Body of pancreas (tissue), 4 donors: ENCODE measurements at regions not wholly inside any gene's neighbourhood (a gene's known extent, or its start where the extent isn't known, plus 50 kb on each side); places are given as distances from the start of the nearest gene placed in this dataset.
A peak's percentile ranks its signal among the peaks of the same experiment; 100 is the strongest.

Source experiments
- ATAC-seq: fragments of 150-250 bp; one replicate; pipeline ENCODE4 v1.9.1; 2016
- DNase-seq, 4 donors: peaks; one replicate each; pipeline ENCODE4 v3.0.0-alpha.2; 2019
- H3K27ac ChIP-seq, 4 donors: fragments of 200-600 bp; sonication (generic); 1 replicate in 3 of 4; 2 replicates in 1 of 4; pipeline versions ENCODE4 v1.5.1 to v1.6.1; 2016 to 2019; ENCODE audit warnings: mild to moderate bottlenecking in 1 of 4, mixed read lengths in 1 of 4, moderate library complexity in 1 of 4
- H3K27me3 ChIP-seq, 2 donors: fragments of 200-600 bp; sonication (generic); one replicate each; pipeline ENCODE4 v1.6.0; 2016; ENCODE audit warnings: mild to moderate bottlenecking in 1 of 2
- H3K36me3 ChIP-seq, 2 donors: fragments of 200-600 bp; sonication (generic); replicated peaks in 1 of 2; 2 replicates each; pipeline ENCODE4 v1.5.1; 2016; ENCODE audit warnings: low read depth in 2 of 2; ENCODE audit not compliant: insufficient read depth in 1 of 2
- H3K4me1 ChIP-seq: fragments of 200-600 bp; sonication (generic); one replicate; pipeline ENCODE4 v1.6.0; 2016
- H3K4me3 ChIP-seq, 2 donors: fragments of 200-600 bp; sonication (generic); 1 replicate in 1 of 2; 2 replicates in 1 of 2; pipeline ENCODE4 v1.5.1; 2016 to 2019
- H3K9me3 ChIP-seq, 3 donors: fragments of 200-600 bp; sonication (generic); 1 replicate in 2 of 3; 2 replicates in 1 of 3; pipeline ENCODE4 v1.5.1; 2016
- POLR2A ChIP-seq, 3 donors: fragments of 450-650 bp; IDR thresholded peaks; one replicate each; pipeline ENCODE4 v1.6.1; 2016; ENCODE audit warnings: antibody characterized with exemption in 3 of 3, mild to moderate bottlenecking in 2 of 3
- WGBS, 2 donors: methylation state at CpG; one replicate each; pipeline ENCODE4 v1.1.5; 2017; 5-methylcytosine and 5-hydroxymethylcytosine counted together
- intact Hi-C: fragments of 100-400 bp; cut with DNase I; formaldehyde crosslinking; loops from one replicate; pipeline ENCODE4 v1.15.1; 2023
- TF ChIP-seq, protein P1 (sequence below), 7 experiments: fragments of 450-650 bp in 4 of 7; fragments of 200-600 bp in 3 of 7; sonication (generic) in 3 of 7; IDR thresholded peaks; one replicate each; pipeline ENCODE4 v1.5.1; 2016 to 2019; ENCODE audit warnings: antibody characterized with exemption in 7 of 7

DNA sequence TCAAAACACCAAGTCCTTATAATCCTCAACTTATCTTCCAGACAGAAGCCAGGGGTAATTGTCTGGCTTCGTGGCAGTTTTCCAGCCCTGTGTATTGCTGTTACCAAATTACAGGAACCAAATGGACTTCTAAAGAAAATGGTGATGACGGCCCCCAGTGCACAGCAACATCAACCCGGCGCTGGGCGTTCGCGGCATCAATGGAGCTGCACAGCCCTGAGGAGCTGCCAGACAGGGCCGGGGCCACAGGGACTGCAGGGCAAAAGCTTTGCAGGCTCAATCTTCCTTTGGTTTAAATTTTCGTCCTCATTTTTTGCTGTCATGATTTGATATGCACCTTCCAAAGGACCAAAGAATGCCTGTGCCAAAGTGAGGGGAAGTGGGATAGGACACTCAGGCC is 292.5 kb downstream of the BRD1 start:
- Histone ChIP-seq H3K27ac (no peak overlapping the region), H3K9me3 (no peaks in the 10 kb centered on the region), H3K4me1 (no peaks in the 10 kb centered on the region), H3K36me3 (no peaks in the 10 kb centered on the region), H3K27me3 (no peaks in the 10 kb centered on the region), H3K4me3 (no peak overlapping the region)
- TF ChIP-seq, protein P1, sequence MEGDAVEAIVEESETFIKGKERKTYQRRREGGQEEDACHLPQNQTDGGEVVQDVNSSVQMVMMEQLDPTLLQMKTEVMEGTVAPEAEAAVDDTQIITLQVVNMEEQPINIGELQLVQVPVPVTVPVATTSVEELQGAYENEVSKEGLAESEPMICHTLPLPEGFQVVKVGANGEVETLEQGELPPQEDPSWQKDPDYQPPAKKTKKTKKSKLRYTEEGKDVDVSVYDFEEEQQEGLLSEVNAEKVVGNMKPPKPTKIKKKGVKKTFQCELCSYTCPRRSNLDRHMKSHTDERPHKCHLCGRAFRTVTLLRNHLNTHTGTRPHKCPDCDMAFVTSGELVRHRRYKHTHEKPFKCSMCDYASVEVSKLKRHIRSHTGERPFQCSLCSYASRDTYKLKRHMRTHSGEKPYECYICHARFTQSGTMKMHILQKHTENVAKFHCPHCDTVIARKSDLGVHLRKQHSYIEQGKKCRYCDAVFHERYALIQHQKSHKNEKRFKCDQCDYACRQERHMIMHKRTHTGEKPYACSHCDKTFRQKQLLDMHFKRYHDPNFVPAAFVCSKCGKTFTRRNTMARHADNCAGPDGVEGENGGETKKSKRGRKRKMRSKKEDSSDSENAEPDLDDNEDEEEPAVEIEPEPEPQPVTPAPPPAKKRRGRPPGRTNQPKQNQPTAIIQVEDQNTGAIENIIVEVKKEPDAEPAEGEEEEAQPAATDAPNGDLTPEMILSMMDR (IDR thresholded peaks at IDR 0.05) = no peak
- no peak for TF ChIP-seq POLR2A (IDR thresholded peaks at IDR 0.05)
- intact Hi-C loops = no loop called here
- WGBS, 2 donors = 72 to 78% methylated on average over 9 of the region's 9 CpGs
- no peak for ATAC-seq
- DNase-seq = peak in 1 of 4 donors; percentile 3

DNA sequence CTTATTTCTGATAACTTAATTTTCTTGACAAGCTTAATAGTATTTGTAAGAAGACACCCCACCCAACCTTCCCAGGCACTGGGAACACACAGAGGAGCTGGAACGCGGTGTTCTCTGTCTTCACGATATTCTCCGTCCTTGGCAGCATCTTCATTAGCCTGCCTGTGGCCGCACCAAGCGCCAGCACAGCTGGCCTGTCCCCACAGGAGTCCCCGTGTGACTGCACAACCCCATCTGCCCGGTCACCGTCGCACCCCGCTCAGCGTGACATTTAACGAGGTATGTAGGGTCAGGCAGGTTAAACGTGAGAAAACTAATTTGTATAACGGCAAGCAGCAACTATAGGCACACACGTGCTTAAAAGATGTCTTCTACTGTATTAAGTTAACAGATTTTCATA is 293.3 kb downstream of the BRD1 start:
- H3K27me3 ChIP-seq = no peaks in the 10 kb centered on the region
- no peaks in the 10 kb centered on the region for H3K36me3 ChIP-seq
- TF ChIP-seq, protein P1 (IDR thresholded peaks at IDR 0.05) = no peak
- no peak for TF ChIP-seq POLR2A (IDR thresholded peaks at IDR 0.05)
- no peaks in the 10 kb centered on the region for H3K9me3 ChIP-seq
- ATAC-seq (no peak), DNase-seq (peak in 2 of 4 donors; percentile 1)
- WGBS, 2 donors = 56 to 58% methylated on average over 16 of the region's 16 CpGs
- no peak overlapping the region for H3K27ac ChIP-seq
- H3K4me1 ChIP-seq = no peaks in the 10 kb centered on the region
- no peak overlapping the region for H3K4me3 ChIP-seq
- intact Hi-C loops = no loop called here

DNA sequence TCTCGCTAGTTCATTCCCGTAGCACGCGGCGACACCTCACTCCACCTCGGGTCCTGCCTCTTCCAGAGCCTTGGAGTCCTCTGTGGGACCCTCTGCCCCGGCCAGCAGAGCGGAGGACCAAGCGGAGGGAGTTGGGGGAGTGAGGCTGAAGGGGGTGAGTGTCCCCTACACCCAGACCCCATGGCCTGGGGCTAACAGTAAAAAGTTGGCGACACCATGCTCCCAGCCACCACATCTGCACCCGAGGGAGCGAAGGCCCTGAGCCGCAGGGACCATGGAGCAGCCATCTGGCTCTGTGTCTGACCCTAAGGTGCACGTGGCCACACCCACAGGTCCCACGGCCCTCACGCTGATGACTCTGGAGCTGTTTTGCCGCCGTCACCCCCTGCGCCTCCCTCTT is 293.8 kb downstream of the BRD1 start:
- H3K27me3 ChIP-seq = no peaks in the 10 kb centered on the region
- H3K27ac ChIP-seq = no peak overlapping the region
- WGBS, 2 donors = 70 to 81% methylated on average over 17 to 19 of the region's 19 CpGs
- H3K9me3 ChIP-seq = no peaks in the 10 kb centered on the region
- no peak for ATAC-seq
- H3K4me1 ChIP-seq = no peaks in the 10 kb centered on the region
- no peak overlapping the region for H3K4me3 ChIP-seq
- intact Hi-C loops = no loop called here
- H3K36me3 ChIP-seq = no peaks in the 10 kb centered on the region
- DNase-seq = peak in 2 of 4 donors; percentile 4
- TF ChIP-seq, protein P1 (IDR thresholded peaks at IDR 0.05) = no peak
- no peak for TF ChIP-seq POLR2A (IDR thresholded peaks at IDR 0.05)

DNA sequence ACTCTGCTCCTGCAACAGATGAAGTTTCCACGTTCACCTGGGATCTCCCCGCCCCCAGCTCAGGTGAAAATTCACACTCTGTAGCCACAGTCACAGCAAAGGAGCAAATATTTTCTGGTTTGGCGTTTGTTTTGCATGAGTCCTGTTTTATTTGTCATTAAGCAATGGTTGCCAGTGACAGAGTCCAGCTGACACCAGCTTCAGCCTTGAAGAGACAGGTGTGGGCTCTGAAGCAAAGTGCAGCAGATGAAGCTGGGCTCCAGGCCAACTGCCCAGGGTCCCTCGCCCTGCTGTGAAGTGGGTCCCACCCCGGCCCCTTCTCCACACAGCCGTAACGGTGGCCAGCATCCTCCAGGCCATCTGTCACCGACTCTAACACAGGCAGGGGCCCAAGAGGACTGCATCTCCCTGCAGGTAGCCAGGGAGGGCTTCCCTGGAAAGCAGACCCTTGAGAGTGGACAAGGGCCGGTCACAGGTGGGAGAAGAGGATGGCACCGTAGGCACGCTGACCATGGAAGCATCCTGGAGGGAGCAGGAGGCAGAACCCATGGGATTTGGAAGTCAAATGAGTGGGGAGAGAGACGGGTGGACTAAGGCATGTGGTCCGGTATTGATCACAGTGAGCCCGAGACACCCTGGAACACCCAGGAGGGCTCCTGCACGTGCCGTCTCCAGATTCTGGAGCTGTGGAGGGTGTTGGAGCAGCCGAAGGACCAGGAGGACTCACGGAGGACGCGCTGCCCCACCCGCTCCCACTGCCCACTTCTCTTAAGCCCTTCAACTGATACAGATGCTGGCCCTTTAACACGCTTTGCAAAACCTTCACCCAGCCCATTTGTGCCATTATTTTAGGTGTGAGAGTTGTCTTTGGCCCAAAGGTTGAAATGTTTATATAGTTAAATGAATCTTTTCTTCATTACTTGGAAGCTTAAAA is 294.5 kb downstream of the BRD1 start:
- no peak overlapping the region for H3K27ac ChIP-seq
- TF ChIP-seq, protein P1 (IDR thresholded peaks at IDR 0.05) = no peak
- no peak for TF ChIP-seq POLR2A (IDR thresholded peaks at IDR 0.05)
- H3K9me3 ChIP-seq = no peaks in the 10 kb centered on the region
- WGBS, 2 donors = 37 to 46% methylated on average over 22 of the region's 22 CpGs
- ATAC-seq (no peak), DNase-seq (peak in 1 of 4 donors; percentile 4)
- intact Hi-C loops = no loop called here
- no peaks in the 10 kb centered on the region for H3K27me3 ChIP-seq
- no peaks in the 10 kb centered on the region for H3K36me3 ChIP-seq
- H3K4me1 ChIP-seq = no peaks in the 10 kb centered on the region
- no peak overlapping the region for H3K4me3 ChIP-seq
